Peyer's patch (tissue), 4 donors: ENCODE measurements at regions not wholly inside any gene's neighbourhood (a gene's known extent, or its start where the extent isn't known, plus 50 kb on each side); places are given as distances from the start of the nearest gene placed in this dataset.

Source experiments
- DNase-seq, 3 donors: peaks; one replicate each; pipeline ENCODE4 v3.0.0-alpha.2; 2017 to 2019
- H3K27ac ChIP-seq, 4 donors: fragments of 200-600 bp; sonication (generic); one replicate each; pipeline ENCODE4 v1.5.1; 2016 to 2019
- H3K27me3 ChIP-seq, 2 donors: fragments of 200-600 bp; sonication (generic); one replicate each; pipeline ENCODE4 v1.5.1; 2019
- H3K36me3 ChIP-seq, 3 donors: fragments of 200-600 bp; sonication (generic); one replicate each; pipeline ENCODE4 v1.5.1; 2016 to 2019
- H3K4me1 ChIP-seq, 4 donors: fragments of 200-600 bp; sonication (generic); one replicate each; pipeline ENCODE4 v1.5.1; 2016 to 2019
- H3K4me3 ChIP-seq, 4 donors: fragments of 200-600 bp; sonication (generic); 1 replicate in 3 of 4; 2 replicates in 1 of 4; pipeline ENCODE4 v1.5.1; 2016 to 2019; ENCODE audit warnings: mild to moderate bottlenecking in 1 of 4
- H3K9me3 ChIP-seq, 4 donors: fragments of 200-600 bp; sonication (generic); one replicate each; pipeline ENCODE4 v1.5.1; 2016 to 2019; ENCODE audit warnings: mild to moderate bottlenecking in 1 of 4
- POLR2A ChIP-seq, 2 donors: fragments of 450-650 bp; IDR thresholded peaks; one replicate each; pipeline ENCODE4 v1.5.1; 2017; ENCODE audit warnings: antibody characterized with exemption in 2 of 2, mild to moderate bottlenecking in 2 of 2, moderate library complexity in 2 of 2
- TF ChIP-seq, protein P1 (sequence below), 6 experiments: fragments of 450-650 bp in 4 of 6; fragments of 200-600 bp in 2 of 6; sonication (generic) in 1 of 6; IDR thresholded peaks; one replicate each; pipeline ENCODE4 v1.5.1; 2017 to 2019; ENCODE audit warnings: antibody characterized with exemption in 6 of 6, mild to moderate bottlenecking in 3 of 6, moderate library complexity in 1 of 6

DNA sequence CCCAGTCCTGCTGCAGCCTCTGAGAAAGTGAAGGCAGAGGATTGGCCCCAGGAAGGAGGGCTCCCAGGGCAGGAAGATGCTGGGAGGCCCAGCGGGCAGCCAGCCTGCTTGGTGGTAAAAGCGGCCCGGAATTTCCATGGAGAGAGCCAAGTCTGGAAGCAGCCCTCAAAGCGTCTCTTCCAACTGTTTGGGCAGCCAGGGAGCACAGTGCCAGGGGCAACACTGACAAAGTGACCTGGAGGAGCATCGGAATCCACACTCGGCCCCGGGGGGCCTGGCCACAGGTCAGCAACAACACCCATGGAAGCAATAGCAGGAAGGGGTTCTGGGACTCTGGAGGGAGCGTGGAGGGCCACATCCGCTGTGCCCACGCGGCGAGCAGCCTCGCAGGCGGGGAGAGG lies 63.2 kb upstream of the FGFR2 start:
- DNase-seq = no peak
- TF ChIP-seq, protein P1, sequence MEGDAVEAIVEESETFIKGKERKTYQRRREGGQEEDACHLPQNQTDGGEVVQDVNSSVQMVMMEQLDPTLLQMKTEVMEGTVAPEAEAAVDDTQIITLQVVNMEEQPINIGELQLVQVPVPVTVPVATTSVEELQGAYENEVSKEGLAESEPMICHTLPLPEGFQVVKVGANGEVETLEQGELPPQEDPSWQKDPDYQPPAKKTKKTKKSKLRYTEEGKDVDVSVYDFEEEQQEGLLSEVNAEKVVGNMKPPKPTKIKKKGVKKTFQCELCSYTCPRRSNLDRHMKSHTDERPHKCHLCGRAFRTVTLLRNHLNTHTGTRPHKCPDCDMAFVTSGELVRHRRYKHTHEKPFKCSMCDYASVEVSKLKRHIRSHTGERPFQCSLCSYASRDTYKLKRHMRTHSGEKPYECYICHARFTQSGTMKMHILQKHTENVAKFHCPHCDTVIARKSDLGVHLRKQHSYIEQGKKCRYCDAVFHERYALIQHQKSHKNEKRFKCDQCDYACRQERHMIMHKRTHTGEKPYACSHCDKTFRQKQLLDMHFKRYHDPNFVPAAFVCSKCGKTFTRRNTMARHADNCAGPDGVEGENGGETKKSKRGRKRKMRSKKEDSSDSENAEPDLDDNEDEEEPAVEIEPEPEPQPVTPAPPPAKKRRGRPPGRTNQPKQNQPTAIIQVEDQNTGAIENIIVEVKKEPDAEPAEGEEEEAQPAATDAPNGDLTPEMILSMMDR (IDR thresholded peaks at IDR 0.05) = no peak
- no peak for TF ChIP-seq POLR2A (IDR thresholded peaks at IDR 0.05)
- no peak overlapping the region for H3K27ac ChIP-seq

GRCh38 chr10:121659236-121659635 lies 61.0 kb upstream of the FGFR2 start:
- Histone ChIP-seq H3K36me3 (no peaks in the 10 kb centered on the region), H3K4me3 (no peak overlapping the region), H3K9me3 (no peaks in the 10 kb centered on the region), H3K27ac (no peak overlapping the region), H3K27me3 (no peaks in the 10 kb centered on the region), H3K4me1 (no peaks in the 10 kb centered on the region)
- no peak for DNase-seq
- TF ChIP-seq POLR2A (IDR thresholded peaks at IDR 0.05) = no peak
- TF ChIP-seq, protein P1 (IDR thresholded peaks at IDR 0.05) = no peak

More for the DNA sequence above, 63.2 kb upstream of the FGFR2 start:
- Histone ChIP-seq H3K4me3 (no peak overlapping the region), H3K9me3 (no peaks in the 10 kb centered on the region), H3K4me1 (no peaks in the 10 kb centered on the region), H3K27me3 (no peaks in the 10 kb centered on the region), H3K36me3 (no peaks in the 10 kb centered on the region)

GRCh38 chr10:121658611-121659010 lies 60.4 kb upstream of the FGFR2 start:
- no peak for TF ChIP-seq POLR2A (IDR thresholded peaks at IDR 0.05)
- TF ChIP-seq, protein P1 (IDR thresholded peaks at IDR 0.05) = no peak
- Histone ChIP-seq H3K9me3 (no peaks in the 10 kb centered on the region), H3K27me3 (no peaks in the 10 kb centered on the region), H3K36me3 (no peaks in the 10 kb centered on the region), H3K27ac (no peak overlapping the region), H3K4me1 (no peaks in the 10 kb centered on the region), H3K4me3 (no peak overlapping the region)
- no peak for DNase-seq

GRCh38 chr10:121658111-121658510 lies 59.9 kb upstream of the FGFR2 start:
- Histone ChIP-seq H3K4me3 (no peak overlapping the region), H3K4me1 (no peaks in the 10 kb centered on the region), H3K27ac (no peak overlapping the region), H3K9me3 (no peaks in the 10 kb centered on the region), H3K27me3 (no peaks in the 10 kb centered on the region), H3K36me3 (no peaks in the 10 kb centered on the region)
- no peak for DNase-seq
- TF ChIP-seq POLR2A (IDR thresholded peaks at IDR 0.05) = no peak
- TF ChIP-seq, protein P1 (IDR thresholded peaks at IDR 0.05) = no peak

- TF ChIP-seq, protein P1 (IDR thresholded peaks at IDR 0.05) = no peak
- TF ChIP-seq POLR2A (IDR thresholded peaks at IDR 0.05) = no peak
- H3K27me3 ChIP-seq = no peaks in the 10 kb centered on the region
- H3K4me3 ChIP-seq = no peak overlapping the region
- no peaks in the 10 kb centered on the region for H3K4me1 ChIP-seq
- no peaks in the 10 kb centered on the region for H3K9me3 ChIP-seq
- no peak overlapping the region for H3K27ac ChIP-seq
- DNase-seq = no peak
- H3K36me3 ChIP-seq = no peaks in the 10 kb centered on the region
These were observed 57.3 kb upstream of the FGFR2 start for GRCh38 chr10:121655254-121656144.
